Neural crest cell (in vitro differentiated cells): ENCODE measurements at regions not wholly inside any gene's neighbourhood (a gene's known extent, or its start where the extent isn't known, plus 50 kb on each side); places are given as distances from the start of the nearest gene placed in this dataset.

ENCODE experiments used
- DNase-seq: peaks from one replicate; pipeline ENCODE4 v3.0.0; 2021; ENCODE audit warnings: low read depth, mixed read lengths, low spot score
- H3K27ac Mint-ChIP-seq: one replicate; pipeline ENCODE4 v1.8.0; 2021; ENCODE audit warnings: mild to moderate bottlenecking, mixed read lengths; ENCODE audit not compliant: unreplicated experiment
- H3K27me3 Mint-ChIP-seq: 2 replicates; pipeline ENCODE4 v1.8.0; 2021; ENCODE audit warnings: low read depth, mild to moderate bottlenecking, mixed read lengths
- H3K36me3 Mint-ChIP-seq: 2 replicates; pipeline ENCODE4 v1.8.0; 2021; ENCODE audit warnings: low read depth, mild to moderate bottlenecking, mixed read lengths
- H3K4me1 Mint-ChIP-seq: 2 replicates; pipeline ENCODE4 v1.8.0; 2021; ENCODE audit warnings: mixed read lengths
- H3K4me3 Mint-ChIP-seq: one replicate; pipeline ENCODE4 v1.8.0; 2021; ENCODE audit warnings: mild to moderate bottlenecking, mixed read lengths
- H3K9me3 Mint-ChIP-seq: 2 replicates; pipeline ENCODE4 v1.8.0; 2021; ENCODE audit warnings: mixed read lengths
- CTCF ChIP-seq: fragments of 200-600 bp; sonication (generic); conservative IDR thresholded peaks from 2 replicates; pipeline ENCODE4 v1.5.0; 2021; ENCODE audit warnings: antibody characterized with exemption, mild to moderate bottlenecking

- no peak overlapping the region for H3K4me3 Mint-ChIP-seq
- no peaks in the 10 kb centered on the region for H3K36me3 Mint-ChIP-seq
- TF ChIP-seq CTCF, result no peak
- peaks cover 5% of the 10 kb centered on the region for H3K9me3 Mint-ChIP-seq
- no peak for DNase-seq
- no peaks in the 10 kb centered on the region for H3K4me1 Mint-ChIP-seq
- no peaks in the 10 kb centered on the region for H3K27me3 Mint-ChIP-seq
- H3K27ac Mint-ChIP-seq, result no peak overlapping the region
Measured at GRCh38 chrX:10882484-10882883, 228.6 kb upstream of the HCCS start.

DNA sequence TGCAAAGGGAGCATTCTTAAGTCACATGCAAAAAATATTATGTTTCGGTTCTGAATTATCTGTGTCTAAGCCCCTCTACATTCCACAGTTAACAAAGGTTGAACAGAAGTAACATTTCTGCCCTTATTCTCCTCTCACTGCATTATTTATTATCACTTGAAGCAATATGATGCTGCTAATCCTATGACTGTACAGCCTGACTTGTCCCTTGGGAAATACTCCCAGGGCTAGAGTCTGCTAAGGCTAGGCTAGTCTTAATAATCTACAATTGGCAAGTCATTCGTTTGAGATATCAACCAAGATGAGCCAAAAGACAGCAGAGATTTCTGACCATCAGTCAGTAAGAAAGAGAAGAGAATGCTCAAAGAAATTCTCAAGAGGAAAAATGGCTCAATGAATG is 226.9 kb upstream of the HCCS start:
- H3K27ac Mint-ChIP-seq, result no peak overlapping the region
- no peaks in the 10 kb centered on the region for H3K36me3 Mint-ChIP-seq
- H3K9me3 Mint-ChIP-seq, result peaks cover 5% of the 10 kb centered on the region
- H3K4me1 Mint-ChIP-seq, result no peaks in the 10 kb centered on the region
- no peak for DNase-seq
- TF ChIP-seq CTCF, result no peak
- H3K4me3 Mint-ChIP-seq, result no peak overlapping the region
- no peaks in the 10 kb centered on the region for H3K27me3 Mint-ChIP-seq

DNA sequence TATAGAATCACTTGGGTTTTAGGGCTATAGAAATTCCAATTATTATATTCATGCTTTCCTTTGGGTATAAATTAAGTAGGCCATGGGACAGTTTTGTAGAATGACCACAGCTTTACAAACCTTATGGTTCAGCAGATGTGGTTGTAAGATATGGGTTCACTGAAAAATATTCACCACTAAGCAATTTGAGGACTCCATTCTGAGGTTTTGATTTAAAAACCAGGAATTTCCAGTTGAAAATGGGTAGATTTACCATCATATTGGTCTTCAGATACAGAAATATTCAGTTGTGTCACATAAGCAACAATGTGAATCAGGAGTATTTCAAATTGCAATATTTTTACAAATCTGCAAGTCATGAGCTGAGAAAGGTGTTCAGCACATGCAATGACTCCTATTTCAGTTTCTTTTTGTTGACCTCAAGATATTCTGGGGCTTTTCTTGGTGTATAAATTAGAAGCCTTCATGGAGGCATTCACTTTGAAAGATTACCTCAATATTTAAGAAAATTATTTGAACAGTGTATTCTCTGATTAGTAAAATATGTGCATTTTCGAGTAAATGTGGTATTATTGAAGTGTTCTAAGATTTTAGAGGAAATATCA is 218.4 kb upstream of the HCCS start:
- no peaks in the 10 kb centered on the region for H3K4me1 Mint-ChIP-seq
- no peak overlapping the region for H3K27ac Mint-ChIP-seq
- H3K36me3 Mint-ChIP-seq, result no peaks in the 10 kb centered on the region
- H3K9me3 Mint-ChIP-seq, result peaks cover 7% of the 10 kb centered on the region
- H3K4me3 Mint-ChIP-seq, result no peak overlapping the region
- no peak for TF ChIP-seq CTCF
- no peaks in the 10 kb centered on the region for H3K27me3 Mint-ChIP-seq
- DNase-seq, result no peak

GRCh38 chrX:10893366-10893765 is 217.8 kb upstream of the HCCS start:
- H3K36me3 Mint-ChIP-seq, result peaks cover under 1% of the 10 kb centered on the region
- no peak for DNase-seq
- H3K27me3 Mint-ChIP-seq, result no peaks in the 10 kb centered on the region
- no peaks in the 10 kb centered on the region for H3K4me1 Mint-ChIP-seq
- peaks cover 7% of the 10 kb centered on the region for H3K9me3 Mint-ChIP-seq
- H3K4me3 Mint-ChIP-seq, result no peak overlapping the region
- TF ChIP-seq CTCF, result no peak
- H3K27ac Mint-ChIP-seq, result no peak overlapping the region

DNA sequence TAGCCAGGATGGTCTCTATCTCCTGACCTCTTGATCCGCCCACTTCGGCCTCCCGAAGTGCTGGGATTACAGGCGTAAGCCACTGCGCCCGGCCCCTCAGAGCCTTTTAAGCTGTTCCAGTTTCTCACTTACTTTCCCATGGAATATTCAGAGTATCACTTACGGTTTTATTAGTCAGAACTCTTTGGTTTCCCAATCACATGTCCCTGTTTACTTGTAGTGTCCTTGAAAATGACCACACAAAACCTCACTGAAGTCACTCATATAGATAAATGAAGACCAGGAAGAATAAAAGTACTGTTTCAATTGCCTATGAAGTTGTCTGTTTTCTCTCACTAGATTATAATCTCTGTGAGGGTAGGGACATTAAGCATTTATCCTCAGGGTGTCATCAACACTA is 217.2 kb upstream of the HCCS start:
- no peak for TF ChIP-seq CTCF

More for the DNA sequence above, 217.2 kb upstream of the HCCS start:
- no peaks in the 10 kb centered on the region for H3K4me1 Mint-ChIP-seq
- DNase-seq, result no peak
- peaks cover 5% of the 10 kb centered on the region for H3K36me3 Mint-ChIP-seq
- no peaks in the 10 kb centered on the region for H3K27me3 Mint-ChIP-seq
- H3K9me3 Mint-ChIP-seq, result peaks cover 7% of the 10 kb centered on the region
- no peak overlapping the region for H3K4me3 Mint-ChIP-seq
- H3K27ac Mint-ChIP-seq, result no peak overlapping the region
